ENCODE measurements at regions not wholly inside any gene's neighbourhood (a gene's known extent, or its start where the extent isn't known, plus 50 kb on each side); places are given as distances from the start of the nearest gene placed in this dataset.

DNA sequence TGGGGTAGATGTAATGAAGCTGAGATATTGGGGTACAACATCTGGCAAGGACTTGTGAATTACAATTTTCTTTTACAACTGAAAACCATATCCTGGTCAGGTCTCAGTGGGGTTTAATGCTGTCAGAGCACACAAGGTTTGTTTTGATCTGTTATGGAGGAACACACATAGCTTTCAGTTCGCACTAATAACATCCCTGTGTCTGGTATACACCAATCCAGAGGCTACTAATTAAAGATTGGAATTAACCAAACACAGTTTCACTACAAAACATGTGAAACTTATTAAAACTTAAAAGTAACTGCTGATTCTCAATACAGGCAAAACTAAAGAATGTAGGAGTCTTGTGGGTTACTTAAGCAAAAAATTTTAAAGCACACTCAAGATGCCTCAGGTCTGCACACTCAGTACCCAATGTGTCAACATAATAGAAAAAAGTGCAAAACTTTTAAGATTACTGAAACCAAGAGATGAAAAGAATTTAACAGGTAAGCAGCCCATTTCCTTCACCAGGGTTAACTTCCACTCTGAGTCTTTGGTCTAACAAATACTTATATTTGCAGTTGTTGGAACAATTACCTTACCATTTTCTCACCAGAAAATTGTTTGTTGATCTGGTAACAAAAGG lies 77.4 kb downstream of the LLPH start:
- ATAC-seq: no peak
- Mint-ChIP-seq H3K9me3 (ENCODE audit: low read depth) (no peaks in the 10 kb centered on the region), H3K36me3 (ENCODE audit: low read depth) (no peaks in the 10 kb centered on the region)

DNA sequence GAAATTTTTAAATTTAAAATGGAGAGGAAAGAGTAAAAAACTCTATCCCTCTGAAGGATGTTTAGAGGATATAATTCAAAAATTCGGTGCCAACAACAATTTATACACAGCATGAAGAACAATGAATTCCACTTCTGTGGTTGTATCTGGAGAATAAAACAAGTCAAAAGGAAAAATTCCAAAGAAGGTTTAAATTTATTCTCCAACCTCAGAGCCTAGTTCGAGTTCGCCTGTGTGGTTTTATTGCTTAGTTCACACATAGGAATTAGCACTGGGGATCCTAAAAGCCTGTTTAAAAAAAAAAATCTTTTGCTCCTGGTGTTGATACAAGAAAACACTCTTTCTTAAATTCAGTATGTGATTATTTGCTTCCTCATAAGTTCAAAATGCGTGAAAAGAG lies 79.2 kb downstream of the LLPH start:
- H3K27ac Mint-ChIP-seq: no peak overlapping the region
- no peaks in the 10 kb centered on the region for H3K9me3 Mint-ChIP-seq (ENCODE audit: low read depth)
- H3K4me3 Mint-ChIP-seq: no peak overlapping the region
- intact Hi-C loops (cut with DNase I, micrococcal nuclease): no loop called here
- H3K4me1 Mint-ChIP-seq: peaks cover 3% of the 10 kb centered on the region
- POLR2A ChIA-PET: no interaction called here
- peaks cover 7% of the 10 kb centered on the region for H3K27me3 Mint-ChIP-seq
- no peak for DNase-seq
- ATAC-seq: no peak
- no peaks in the 10 kb centered on the region for H3K36me3 Mint-ChIP-seq (ENCODE audit: low read depth)
- CTCF ChIA-PET: no interaction called here

More for the DNA sequence above, 77.4 kb downstream of the LLPH start:
- Mint-ChIP-seq H3K27ac (no peak overlapping the region), H3K4me3 (no peak overlapping the region), H3K27me3 (peaks cover 7% of the 10 kb centered on the region), H3K4me1 (no peaks in the 10 kb centered on the region)
- intact Hi-C loops (cut with DNase I, micrococcal nuclease): no loop called here
- ChIA-PET CTCF (no interaction called here), POLR2A (no interaction called here)
- no peak for DNase-seq

DNA sequence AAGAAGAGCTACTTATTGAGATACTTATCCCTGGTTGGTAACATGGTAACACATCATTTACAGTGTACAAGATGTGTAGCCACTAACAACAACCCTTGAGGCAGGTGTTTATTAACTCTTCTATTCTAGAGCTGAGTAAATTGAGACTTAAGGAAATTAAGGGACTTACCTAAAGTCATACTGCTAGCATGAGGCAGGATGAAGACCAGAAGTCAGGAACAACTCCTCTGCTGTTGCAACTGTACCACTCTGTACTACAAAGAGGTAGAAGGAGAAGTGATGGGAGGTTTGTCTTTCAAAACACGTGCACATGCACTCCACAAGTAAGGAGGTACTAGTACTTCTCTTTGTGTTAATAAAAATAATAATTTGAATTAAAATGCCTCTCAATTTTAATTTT lies 79.9 kb downstream of the LLPH start:
- Mint-ChIP-seq H3K36me3 (ENCODE audit: low read depth) (no peaks in the 10 kb centered on the region), H3K27me3 (peaks cover 7% of the 10 kb centered on the region), H3K27ac (no peak overlapping the region), H3K4me1 (peaks cover 3% of the 10 kb centered on the region), H3K9me3 (ENCODE audit: low read depth) (no peaks in the 10 kb centered on the region), H3K4me3 (no peak overlapping the region)
- DNase-seq (no peak), ATAC-seq (no peak)
- CTCF ChIA-PET: no interaction called here
- intact Hi-C loops (cut with DNase I, micrococcal nuclease): no loop called here
- POLR2A ChIA-PET: no interaction called here

DNA sequence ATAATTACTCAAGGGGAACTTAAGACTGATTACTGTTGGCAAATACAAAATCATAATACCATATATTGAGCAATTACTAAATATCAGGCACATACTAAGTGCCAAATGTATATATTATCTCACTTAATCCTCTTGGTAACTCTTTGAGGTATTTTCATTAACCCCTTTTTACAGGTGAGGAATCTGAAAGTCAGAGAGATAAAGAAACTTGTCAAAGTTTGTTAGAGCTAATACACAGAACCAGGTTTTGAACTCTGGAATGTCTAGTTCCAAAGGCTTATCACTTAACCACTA lies 80.3 kb downstream of the LLPH start:
- no peak for DNase-seq

DNA sequence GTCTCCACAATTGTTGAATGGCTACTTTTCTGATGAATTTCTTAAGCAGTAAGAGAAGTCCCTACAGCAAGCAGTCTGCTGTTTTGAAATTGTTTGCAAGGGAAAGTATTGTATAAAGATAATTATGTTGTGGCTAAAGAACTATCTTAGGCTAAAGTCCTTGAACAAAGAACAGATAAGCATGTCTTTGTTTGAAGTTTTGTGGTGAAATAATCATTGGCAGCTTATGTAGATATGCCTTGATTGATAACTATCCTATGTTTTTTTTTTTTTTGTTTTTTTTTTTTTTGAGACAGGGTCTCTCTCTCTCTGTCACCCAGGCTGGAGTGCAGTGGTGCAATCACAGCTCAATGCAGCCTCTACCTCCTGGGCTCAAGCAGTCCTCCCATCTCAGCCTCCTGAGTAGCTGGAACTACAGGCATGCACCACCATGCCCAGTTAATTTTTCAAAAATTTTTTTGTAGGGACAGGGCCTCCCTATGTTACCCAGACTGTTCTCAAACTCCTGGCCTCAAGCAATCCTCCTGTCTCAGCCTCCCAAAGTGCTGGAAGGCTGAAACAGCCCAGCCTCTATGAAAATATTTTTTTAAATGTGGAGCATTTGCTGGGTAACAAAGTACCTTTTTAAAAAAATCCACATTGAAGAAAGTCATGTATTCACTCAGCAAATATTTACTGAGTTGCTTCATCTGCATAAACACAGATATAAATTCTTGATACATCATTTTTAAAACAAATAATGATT lies 80.8 kb downstream of the LLPH start:
- Mint-ChIP-seq H3K27ac (no peak overlapping the region), H3K36me3 (ENCODE audit: low read depth) (no peaks in the 10 kb centered on the region), H3K27me3 (peaks cover 7% of the 10 kb centered on the region), H3K4me1 (peaks cover 3% of the 10 kb centered on the region), H3K9me3 (ENCODE audit: low read depth) (no peaks in the 10 kb centered on the region), H3K4me3 (no peak overlapping the region)
- POLR2A ChIA-PET: no interaction called here
- CTCF ChIA-PET: interaction anchor here (1.4 kb wide), 1 partner anchor 147 kb away, joined by 5 read pairs; no protein-coding TSS in a partner anchor
- DNase-seq: no peak
- intact Hi-C loops (cut with DNase I, micrococcal nuclease): no loop called here
- ATAC-seq: no peak

More for the DNA sequence above, 80.3 kb downstream of the LLPH start:
- intact Hi-C loops (cut with DNase I, micrococcal nuclease): no loop called here
- Mint-ChIP-seq H3K36me3 (ENCODE audit: low read depth) (no peaks in the 10 kb centered on the region), H3K9me3 (ENCODE audit: low read depth) (no peaks in the 10 kb centered on the region), H3K27ac (no peak overlapping the region), H3K4me1 (peaks cover 3% of the 10 kb centered on the region), H3K27me3 (peaks cover 7% of the 10 kb centered on the region), H3K4me3 (no peak overlapping the region)
- no peak for ATAC-seq
- CTCF ChIA-PET: no interaction called here
- POLR2A ChIA-PET: no interaction called here

DNA sequence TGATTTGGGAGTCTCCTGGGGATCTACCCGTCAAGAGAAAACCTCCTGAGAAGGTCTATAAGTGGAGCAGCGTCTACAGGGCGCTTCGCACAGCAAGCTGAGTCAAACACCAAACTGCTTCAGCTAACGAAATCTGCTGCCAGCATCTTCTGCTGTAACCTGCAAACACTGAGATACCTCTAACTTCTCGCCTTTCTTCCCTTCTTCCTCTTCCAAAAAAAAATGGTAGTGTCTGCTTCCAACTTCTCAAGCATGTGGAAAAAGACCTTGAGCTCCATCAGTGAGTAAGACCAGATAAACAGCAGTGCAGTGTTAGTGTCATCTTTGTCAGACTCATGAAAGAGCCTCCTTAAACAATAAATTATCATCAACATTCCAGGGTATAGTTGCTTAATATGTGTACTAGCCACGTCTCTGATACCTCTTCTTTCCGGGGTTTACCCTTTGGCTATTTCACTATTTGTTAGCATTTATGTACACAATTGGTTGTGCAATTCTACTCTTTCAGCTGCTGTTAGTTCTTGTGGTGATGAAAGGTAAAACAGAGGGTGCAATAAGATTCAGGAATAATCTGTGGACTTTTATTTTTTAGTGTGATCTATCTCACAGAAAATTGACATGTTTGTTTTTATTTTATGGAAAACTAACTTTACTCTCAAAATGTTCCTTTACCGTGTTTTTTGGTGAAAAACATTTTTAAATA lies 81.6 kb downstream of the LLPH start:
- Mint-ChIP-seq H3K9me3 (ENCODE audit: low read depth) (no peaks in the 10 kb centered on the region), H3K27me3 (peaks cover 7% of the 10 kb centered on the region), H3K4me3 (no peak overlapping the region), H3K36me3 (ENCODE audit: low read depth) (no peaks in the 10 kb centered on the region), H3K27ac (no peak overlapping the region), H3K4me1 (peaks cover 3% of the 10 kb centered on the region)
- DNase-seq (no peak), ATAC-seq (no peak)
- intact Hi-C loops (cut with DNase I, micrococcal nuclease): no loop called here
- CTCF ChIA-PET: interaction anchor here (1.4 kb wide), 1 partner anchor 147 kb away, joined by 5 read pairs; no protein-coding TSS in a partner anchor
- POLR2A ChIA-PET: no interaction called here

DNA sequence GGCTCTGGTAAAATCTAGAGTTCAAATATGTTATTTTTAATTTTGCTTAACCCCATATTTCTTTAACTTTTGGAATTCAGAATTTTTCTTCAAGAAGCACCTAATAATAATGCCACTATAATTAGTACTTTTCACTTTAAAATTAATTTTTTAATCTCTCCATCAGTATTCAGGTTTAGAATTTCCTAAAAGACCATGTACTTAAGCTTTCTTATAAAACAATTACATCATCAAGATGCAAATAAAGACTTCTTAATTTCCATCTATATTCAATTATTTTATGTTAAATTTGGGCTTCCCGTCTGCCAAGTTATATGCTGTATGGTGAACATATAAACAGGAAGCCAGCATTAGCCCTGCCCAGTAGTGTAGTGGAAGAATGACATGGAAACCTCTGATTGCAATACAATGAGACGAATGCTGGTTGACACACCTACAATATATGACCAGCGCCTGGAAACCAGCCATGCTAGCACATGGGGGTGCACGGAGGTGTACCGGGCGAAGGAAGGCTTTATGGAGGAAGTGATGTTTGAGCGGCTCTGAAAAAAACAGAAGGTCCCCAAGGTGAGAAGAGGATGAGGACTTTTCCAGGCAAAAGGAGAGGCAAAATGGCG lies 82.2 kb downstream of the LLPH start:
- ChIA-PET CTCF (interaction anchor here (1.4 kb wide), 1 partner anchor 146 kb away, joined by 5 read pairs; no protein-coding TSS in a partner anchor), POLR2A (no interaction called here)
- ATAC-seq: no peak
- intact Hi-C loops (cut with DNase I, micrococcal nuclease): no loop called here
- Mint-ChIP-seq H3K27ac (no peak overlapping the region), H3K27me3 (peaks cover 4% of the 10 kb centered on the region), H3K9me3 (ENCODE audit: low read depth) (no peaks in the 10 kb centered on the region), H3K36me3 (ENCODE audit: low read depth) (no peaks in the 10 kb centered on the region), H3K4me3 (no peak overlapping the region), H3K4me1 (peaks cover 3% of the 10 kb centered on the region)
- DNase-seq: no peak

DNA sequence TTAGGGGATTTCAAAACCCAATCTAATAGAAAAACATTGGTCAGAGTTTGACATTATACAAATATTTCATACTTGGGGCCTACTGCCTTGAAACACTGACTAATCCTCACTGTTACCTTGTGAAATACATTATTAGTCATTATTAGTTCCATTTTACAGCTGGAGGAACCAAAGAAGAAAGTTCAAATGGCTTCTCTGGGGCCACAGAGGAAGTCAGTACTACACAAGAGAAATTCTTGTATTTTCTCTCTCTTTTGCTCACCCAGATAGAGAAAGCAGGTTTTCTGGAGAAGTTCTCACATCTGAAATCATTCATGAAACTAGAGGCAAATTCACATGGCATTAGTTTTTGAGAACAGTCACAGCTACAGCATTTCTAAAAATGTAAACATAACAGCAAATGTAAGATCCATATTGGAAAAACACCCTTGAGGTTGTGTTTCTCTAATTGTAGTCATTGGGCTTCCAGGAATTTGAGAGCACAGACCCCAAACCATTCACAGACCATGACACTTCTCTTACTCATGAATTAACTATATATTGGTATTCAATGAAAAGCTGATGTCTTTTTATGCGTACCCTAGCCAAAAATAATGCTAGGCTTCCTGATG lies 83.0 kb downstream of the LLPH start:
- H3K4me1 Mint-ChIP-seq: peaks cover 3% of the 10 kb centered on the region
- peaks cover 4% of the 10 kb centered on the region for H3K27me3 Mint-ChIP-seq
- intact Hi-C loops (cut with DNase I, micrococcal nuclease): no loop called here
- ChIA-PET POLR2A (no interaction called here), CTCF (no interaction called here)
- ATAC-seq (peak; percentile 65), DNase-seq (no peak)
- H3K36me3 Mint-ChIP-seq (ENCODE audit: low read depth): no peaks in the 10 kb centered on the region
- H3K4me3 Mint-ChIP-seq: no peak overlapping the region
- no peaks in the 10 kb centered on the region for H3K9me3 Mint-ChIP-seq (ENCODE audit: low read depth)
- H3K27ac Mint-ChIP-seq: no peak overlapping the region

DNA sequence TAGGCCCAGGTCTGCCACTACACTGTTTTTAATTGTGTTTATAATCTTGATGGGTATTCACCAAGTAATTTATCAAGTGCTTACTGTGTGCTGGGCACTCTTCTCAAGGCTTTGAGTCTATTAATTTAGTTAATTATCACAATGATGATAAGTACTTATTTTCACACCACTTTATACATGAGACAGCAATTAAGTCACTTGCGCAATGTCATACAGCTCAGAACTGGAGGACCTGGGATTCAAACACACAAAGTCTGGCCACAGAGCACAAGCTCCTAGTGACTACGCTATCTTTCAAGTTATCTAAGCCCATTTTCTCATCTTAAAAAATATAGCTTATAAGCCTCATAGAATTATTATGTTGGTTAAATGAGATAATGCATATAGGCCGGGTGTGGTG lies 85.0 kb downstream of the LLPH start:
- H3K27ac Mint-ChIP-seq: no peak overlapping the region
- no peak for DNase-seq
- ATAC-seq: no peak
- no peaks in the 10 kb centered on the region for H3K36me3 Mint-ChIP-seq (ENCODE audit: low read depth)
- H3K4me3 Mint-ChIP-seq: no peak overlapping the region
- no peaks in the 10 kb centered on the region for H3K9me3 Mint-ChIP-seq (ENCODE audit: low read depth)
- H3K27me3 Mint-ChIP-seq: peaks cover 3% of the 10 kb centered on the region
- ChIA-PET POLR2A (no interaction called here), CTCF (no interaction called here)
- H3K4me1 Mint-ChIP-seq: peaks cover 3% of the 10 kb centered on the region
- intact Hi-C loops (cut with DNase I, micrococcal nuclease): no loop called here

DNA sequence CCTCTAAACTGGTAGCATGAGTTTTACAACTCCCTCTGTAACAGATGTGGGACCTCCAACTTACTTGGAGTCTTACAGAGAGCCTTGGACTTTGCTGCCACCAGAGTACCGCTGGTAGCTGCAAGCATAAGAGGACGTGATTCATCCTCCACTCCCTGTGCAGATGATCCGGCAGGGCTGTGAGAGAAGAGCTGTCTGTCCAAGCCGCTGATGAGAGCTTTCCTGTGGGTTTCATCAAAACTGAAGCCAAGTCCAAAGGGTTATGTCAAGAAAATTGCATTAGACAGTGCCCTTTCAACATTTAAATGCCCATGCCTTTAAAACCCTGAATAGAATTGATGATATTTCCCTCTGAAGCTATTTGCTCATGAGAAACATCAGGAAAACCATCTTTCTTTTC lies 85.8 kb downstream of the LLPH start:
- CTCF ChIA-PET: interaction anchor here (0.6 kb wide), 1 partner anchor 547 kb away, joined by 3 read pairs; no protein-coding TSS in a partner anchor
- ATAC-seq: no peak
- peaks cover 3% of the 10 kb centered on the region for H3K4me1 Mint-ChIP-seq
- H3K36me3 Mint-ChIP-seq (ENCODE audit: low read depth): no peaks in the 10 kb centered on the region
- no peak overlapping the region for H3K4me3 Mint-ChIP-seq
- intact Hi-C loops (cut with DNase I, micrococcal nuclease): no loop called here
- H3K27me3 Mint-ChIP-seq: peaks cover 9% of the 10 kb centered on the region
- DNase-seq: no peak
- H3K9me3 Mint-ChIP-seq (ENCODE audit: low read depth): no peaks in the 10 kb centered on the region
- POLR2A ChIA-PET: no interaction called here
- no peak overlapping the region for H3K27ac Mint-ChIP-seq

DNA sequence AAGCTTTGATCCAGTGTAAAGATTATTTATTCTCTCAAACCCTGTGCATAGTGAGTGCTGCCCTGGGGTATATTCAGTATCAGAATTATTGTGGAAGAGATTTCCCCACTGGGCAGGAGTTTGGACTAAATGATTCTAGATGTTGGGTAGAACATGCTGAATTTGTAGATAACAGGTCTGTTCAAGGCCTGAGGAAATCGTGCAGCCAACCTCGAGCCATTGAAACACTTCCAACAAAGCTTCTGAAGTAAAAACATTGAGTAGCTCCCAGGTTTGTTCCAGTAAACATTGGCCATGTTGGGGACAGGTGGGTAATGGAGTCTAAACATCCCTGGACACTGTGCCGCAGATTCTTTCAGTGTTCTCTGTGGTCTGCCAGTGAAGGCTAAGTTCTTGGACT lies 87.5 kb downstream of the LLPH start:
- H3K27ac Mint-ChIP-seq: no peak overlapping the region
- no peaks in the 10 kb centered on the region for H3K9me3 Mint-ChIP-seq (ENCODE audit: low read depth)
- POLR2A ChIA-PET: no interaction called here
- intact Hi-C loops (cut with DNase I, micrococcal nuclease): no loop called here
- H3K4me1 Mint-ChIP-seq: peaks cover 3% of the 10 kb centered on the region
- no peak overlapping the region for H3K4me3 Mint-ChIP-seq
- CTCF ChIA-PET: no interaction called here
- DNase-seq: no peak
- no peaks in the 10 kb centered on the region for H3K36me3 Mint-ChIP-seq (ENCODE audit: low read depth)
- ATAC-seq: no peak
- H3K27me3 Mint-ChIP-seq: peaks cover 9% of the 10 kb centered on the region
